DMS53 (cell line): ENCODE measurements at regions not wholly inside any gene's neighbourhood (a gene's known extent, or its start where the extent isn't known, plus 50 kb on each side); places are given as distances from the start of the nearest gene placed in this dataset.

Experiments
- DNase-seq: peaks from one replicate; lab custom pipeline; 2025; lab: John Stamatoyannopoulos, UW

DNA sequence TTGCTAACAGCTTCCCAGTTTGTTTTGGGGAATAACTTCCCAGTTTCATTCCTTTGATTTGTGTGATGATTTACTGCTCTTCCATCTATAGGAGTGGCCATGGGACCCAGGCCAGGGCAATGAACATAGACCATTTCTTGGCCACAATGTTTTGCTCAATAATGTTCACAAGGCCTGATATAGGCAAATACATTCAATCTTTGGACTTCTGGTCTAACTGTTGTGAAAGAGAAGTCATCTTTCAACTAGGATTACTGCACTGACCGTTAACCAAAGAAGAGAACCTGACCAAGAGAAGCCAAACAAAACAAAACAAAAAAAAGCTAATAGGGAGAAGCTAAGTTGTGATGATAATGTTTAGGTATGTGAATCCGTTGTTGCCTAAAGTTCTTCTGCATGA lies 221.8 kb upstream of the SUCLG2 start:
- DNase-seq = no peak

DNA sequence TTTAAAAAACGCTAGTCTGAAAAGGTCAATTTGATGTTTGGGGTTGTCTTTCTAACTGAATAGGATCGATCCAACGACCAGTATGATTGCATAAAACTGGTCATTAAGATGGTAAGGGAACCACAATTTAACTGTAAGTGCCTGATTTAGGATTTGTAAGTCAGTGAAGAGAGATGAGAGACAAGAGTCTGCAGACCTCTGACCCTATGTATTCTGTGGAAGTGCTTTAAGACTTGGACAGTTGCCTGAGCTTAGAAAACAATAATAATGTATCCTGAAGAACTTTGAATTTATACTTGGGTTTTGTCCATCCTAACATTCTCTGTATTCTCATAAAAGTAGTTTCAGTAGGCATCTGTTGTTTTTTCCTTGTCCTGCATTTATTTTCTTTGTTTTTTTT lies 221.4 kb upstream of the SUCLG2 start:
- no peak for DNase-seq

DNA sequence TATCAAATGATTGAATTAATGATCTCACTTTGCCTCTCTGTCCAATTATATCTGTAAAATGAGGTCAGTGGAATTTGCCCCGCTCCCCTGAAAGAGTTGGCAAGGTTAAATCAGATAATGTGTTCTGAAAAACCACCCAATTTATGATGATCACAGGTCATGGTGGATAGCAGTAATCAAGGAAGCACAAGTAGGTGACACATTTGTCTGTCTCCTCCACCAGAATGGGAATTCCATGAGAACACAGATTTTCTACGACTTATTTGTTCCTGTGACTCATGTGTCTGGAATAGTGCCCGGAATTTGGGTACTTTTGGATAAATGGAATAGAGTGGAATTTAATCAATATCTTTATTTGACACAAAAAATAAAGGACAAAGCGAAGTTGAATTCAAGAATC lies 220.9 kb upstream of the SUCLG2 start:
- no peak for DNase-seq

DNA sequence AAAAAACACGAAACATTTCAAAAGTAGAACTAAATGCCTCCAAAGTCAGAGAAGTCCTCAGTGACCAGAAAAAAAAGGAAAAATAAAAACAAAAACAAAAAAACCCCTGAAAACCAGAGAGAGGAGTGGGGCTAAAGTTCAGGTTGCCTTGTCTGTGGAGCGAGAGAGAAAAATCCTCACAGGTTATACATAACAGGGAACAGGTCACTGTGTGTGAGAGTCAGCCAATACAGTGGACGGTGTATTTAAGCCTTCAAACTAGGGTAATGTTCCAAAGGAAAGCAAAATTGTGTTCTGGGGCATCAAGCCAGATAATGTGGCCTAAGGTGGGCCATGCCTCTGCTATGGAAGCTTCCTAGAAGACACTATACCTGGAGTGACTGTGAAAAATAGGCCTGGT lies 216.1 kb upstream of the SUCLG2 start:
- no peak for DNase-seq

DNA sequence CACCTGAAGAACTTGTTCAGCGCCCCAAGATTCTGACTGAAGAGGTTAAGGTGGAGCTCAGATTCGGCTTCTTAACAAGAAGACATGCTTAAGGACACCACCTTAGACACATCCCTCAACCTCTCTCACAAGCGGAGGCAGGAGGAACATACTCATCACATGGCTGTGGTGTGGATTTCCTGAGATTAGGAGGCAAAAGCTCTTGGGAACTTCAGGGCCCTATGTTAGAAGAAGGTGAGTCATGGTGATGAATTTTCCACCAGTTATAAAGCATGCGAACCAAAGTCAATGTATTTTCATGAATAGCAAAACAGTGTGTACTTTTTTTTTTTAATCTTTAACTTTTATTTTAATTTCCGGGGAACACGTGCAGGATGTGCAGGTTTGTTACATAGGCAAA lies 212.2 kb upstream of the SUCLG2 start:
- no peak for DNase-seq

DNA sequence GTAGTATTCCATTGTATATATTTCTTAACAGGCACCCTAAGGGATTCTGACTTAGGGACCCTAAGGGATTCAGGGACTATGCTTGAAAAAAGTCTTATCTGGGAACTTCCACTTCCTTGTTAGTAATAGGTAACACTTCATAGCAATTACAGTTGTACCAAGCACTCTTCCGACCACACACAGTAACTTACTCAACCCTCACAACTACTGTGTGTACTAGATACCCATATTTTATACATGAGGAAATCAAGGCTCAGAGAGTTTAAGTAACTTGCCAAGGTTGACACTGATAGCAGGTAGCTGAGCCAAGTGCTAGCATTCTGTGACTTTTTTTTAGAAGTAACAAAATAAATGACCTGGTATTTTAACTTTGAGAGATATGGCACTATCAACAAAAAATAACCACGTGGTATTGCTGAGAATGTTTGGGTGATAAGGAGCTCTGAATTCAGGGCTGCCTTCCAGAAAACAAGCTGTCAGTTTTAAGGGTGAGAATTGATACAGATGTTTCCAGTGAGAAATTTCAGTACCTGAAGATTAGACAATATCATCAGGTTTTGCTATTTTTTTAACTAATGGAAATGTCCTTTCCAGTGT lies 210.3 kb upstream of the SUCLG2 start:
- no peak for DNase-seq

DNA sequence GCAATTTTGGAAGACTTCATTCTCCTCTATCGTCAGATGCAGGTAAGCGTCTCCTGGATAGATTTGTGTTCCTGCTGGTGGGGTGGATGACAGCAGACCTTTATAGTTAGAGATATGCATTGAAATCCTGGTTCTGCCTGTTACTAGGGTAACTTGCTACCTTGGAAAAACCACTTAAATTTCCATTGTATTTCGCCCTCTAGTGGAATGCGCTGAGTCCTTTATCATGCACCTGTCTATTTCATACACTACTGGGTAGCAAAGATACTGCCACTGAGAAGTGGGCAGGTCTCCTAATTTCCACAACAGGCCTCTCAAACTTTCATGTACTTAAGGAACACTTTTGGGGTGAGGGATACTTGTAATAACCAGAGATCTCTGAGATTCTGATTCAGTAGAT lies 209.5 kb upstream of the SUCLG2 start:
- peak; percentile 42 for DNase-seq

DNA sequence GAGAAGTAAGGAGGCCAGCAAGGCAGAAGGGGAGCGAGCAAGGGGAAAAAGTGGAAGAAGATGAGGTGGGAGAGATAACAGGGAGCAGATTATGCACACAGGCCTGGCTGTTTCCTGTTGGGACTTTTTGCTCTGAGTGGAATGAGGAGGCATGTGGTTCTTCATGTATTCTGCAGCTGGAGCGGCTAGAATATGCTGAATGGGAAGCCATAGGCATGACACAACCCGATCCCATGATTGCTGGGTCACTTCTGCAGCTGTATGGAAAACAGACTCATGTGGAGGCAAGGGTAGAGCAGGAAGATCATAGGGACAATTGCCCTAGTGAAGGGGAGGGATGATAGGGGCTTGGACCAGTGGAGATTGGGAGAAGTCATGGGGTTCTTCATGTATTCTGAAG lies 206.0 kb upstream of the SUCLG2 start:
- DNase-seq = no peak

DNA sequence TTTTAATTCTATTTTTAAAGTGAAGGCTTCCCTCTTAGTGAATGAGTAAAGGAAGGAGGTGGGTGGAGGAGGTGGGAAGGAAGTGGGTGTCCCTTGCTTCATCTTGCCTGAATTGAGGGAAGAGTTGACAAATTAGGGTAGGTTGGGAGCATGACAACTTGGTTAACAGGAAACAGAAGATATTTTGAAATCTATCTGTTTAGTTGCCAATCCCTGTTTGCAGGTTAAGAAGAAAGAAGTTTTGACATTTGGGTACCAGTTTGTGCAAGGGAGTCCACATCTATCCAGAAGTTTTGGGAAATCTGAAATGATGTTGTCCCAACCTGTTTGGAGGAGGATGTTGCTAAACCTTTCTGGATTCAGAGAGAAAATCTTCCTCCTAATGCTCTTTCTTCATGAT lies 204.1 kb upstream of the SUCLG2 start:
- DNase-seq = no peak

DNA sequence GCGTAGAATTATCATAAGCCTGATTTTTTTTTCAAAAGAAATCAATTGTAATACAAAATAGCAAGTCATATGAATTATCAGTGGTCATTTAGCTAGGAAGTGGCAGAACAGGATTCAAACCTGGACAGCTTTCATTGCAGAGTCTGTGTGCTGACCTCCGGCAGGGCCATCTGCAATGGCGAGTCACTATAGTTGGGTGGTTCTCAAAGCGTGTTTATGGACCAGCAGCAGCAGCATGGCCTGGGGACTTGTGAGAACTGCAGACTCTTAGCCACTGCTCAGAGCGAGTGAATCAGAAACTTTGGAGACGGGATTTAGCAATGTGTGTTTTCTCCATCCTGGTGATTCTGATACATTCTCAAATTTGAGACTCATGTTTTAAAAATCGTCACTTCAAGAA lies 202.3 kb upstream of the SUCLG2 start:
- no peak for DNase-seq

DNA sequence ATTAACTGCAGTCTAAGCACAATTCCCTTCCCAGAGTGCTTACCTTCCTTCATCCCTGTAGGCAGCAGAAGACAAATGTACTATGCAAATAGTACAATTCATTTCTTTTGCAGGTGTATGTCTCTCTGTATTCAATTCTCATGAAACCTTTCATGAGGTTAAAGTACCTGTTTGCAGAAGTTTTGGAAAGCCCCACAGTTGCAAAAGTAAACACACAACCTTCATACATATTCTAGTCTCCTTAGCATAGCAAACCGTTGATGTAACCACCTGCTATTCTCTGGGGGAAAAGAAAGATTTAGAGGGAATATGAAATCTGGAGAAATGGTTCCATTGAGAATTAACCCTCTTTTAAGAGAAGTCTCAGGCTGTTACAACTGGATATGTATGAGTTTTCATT lies 200.3 kb upstream of the SUCLG2 start:
- peak; percentile 3 for DNase-seq

DNA sequence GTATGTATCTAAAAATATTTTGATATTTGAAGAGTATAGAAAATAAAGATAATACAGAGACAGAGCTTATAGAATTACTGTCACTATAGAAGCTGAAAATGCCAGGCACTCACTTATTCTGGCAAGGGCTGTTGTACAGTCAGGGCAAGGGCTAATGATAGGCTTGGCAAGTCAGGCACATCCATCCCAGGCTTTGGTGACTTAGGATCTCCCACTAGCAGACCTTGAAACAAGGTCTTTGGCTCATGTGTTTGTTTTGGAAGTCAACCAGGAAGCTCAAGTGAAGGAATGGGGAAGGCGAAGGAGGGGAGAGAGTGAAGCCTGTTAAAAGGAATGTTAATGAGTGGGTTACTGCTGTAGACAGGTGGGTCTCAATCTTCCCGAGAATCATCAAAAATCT lies 199.1 kb upstream of the SUCLG2 start:
- DNase-seq = no peak

DNA sequence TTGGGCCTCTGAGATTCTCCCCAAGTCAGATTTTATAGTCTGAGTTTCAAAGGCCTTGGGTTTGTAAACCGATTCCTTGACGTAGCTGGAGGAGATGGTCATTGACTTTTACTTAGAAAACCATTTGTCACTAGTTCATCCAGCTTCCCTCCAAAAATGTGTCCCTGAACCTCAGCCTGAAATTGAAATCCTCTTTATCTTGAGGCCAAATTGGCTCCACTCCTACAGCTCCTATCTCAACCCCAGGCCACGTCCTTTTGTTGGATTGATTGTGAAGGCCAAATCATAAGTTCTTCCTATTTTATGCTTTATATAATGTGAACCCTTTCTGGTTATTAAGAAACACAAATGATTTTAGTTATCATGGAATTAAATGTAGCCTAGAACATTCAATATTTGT lies 193.9 kb upstream of the SUCLG2 start:
- no peak for DNase-seq

DNA sequence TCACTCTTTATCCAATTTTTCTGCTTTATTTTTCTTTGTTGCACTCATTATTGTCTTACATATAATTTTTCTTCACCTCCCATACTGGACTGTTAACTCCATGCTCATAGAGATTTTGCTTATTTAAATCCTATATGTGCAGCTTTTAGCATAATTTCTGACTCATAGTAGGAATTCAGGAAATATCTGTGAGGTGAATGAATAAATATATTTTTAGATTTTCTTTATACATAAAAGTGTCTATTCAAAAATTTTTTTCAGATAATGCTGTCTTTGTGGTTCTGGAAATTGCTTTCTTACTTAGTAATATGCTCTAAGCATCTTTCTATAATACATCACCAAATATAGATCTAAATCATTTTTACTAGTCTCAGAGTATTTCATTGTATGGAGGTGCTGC lies 191.8 kb upstream of the SUCLG2 start:
- DNase-seq = no peak

DNA sequence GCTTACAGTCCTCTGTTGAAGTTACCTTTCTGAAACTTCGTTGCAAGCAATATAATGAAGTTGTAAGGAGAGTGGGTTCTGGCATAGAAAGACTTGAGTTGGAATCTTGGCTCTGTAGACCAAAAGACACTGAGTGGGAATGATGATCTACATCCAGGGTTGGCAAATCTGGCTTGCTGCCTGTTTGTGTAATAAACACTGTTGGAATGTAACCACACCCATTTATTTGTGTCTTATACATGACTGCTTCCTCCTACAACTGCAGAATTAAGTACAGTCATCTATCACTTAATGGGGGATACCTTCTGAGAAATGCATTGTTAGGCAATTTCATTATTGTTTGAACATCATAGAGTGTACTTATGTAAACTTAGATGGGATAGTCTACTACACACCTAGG lies 178.4 kb upstream of the SUCLG2 start:
- DNase-seq = no peak

DNA sequence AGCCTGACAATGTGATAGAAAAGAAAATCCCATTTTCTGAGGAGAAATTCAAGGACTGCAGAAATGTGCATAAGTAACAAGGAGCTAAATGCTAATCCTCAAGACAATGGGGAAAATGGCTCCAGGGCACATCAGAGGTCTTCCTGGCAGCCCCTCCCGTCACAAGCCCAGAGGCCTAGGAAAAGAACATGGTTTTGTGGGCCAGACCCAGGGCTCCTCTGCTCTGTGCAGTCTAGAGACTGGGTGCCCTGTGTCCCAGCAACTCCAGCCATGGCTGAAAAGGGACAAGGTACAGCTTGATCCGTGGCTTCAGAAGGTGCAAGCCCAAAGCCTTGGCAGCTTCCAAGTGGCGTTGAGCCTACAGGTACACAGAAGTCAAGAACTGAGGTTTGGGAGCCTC lies 176.8 kb upstream of the SUCLG2 start:
- DNase-seq = no peak

DNA sequence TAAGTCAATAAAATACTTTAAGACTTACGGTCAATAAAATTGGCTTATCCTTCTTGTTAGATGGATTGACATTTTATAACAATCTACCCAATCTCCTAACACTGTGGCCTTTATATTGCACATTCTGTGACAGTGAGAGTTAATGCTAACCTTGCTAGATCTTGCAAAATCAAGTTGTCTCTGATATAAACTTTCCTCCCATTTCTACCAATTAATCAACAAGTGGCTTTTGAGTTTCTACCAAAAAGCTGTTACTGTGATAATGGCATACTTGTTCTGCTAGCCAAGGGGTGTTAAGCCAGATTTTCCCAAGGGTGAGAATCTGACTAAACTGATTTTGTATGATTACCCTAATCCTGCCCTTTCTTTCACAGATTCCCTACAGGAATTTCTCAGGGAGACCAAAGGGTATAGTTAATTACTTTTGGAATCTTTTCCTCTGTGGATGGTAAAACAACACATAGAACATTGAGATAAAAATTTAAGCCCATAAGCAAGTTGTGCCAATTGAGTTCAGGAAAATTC lies 174.1 kb upstream of the SUCLG2 start:
- no peak for DNase-seq

DNA sequence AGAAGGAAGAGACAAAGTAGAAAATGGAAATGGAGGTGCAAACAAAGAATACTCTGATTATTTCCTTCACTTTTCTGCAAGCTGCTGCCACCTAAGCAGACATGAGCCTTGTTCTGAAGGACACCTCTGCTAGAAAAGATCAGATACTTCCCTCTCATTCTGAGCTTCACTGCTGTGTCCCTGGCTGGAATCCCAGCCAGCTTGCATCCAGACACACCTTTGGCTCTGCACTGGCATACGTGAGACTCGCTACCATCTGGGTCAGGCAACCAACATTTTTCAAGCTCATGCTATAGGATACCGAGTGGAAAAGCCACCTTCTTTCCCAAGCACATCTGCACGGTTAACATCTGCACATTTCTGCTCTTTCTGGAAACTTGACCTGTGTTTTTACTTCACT lies 166.7 kb upstream of the SUCLG2 start:
- no peak for DNase-seq

DNA sequence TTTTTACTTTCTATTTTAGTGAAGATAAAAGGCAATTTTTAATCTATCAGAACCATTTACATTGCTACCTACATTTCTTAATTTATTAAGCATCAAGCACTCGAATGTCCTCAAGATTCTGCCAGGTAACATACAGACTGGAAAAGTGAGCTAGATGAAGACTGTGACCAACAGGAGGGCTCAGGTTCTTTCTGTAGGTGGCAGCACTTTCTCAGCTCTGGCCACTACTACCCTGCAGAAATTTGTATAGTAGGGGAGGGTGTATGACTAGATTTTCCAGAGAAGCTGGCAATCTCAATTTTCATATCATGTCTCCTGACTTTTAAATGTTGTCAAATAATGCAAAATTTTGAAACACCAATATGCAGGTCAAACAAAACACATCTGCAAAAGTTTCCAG lies 165.0 kb upstream of the SUCLG2 start:
- DNase-seq = peak; percentile 36

DNA sequence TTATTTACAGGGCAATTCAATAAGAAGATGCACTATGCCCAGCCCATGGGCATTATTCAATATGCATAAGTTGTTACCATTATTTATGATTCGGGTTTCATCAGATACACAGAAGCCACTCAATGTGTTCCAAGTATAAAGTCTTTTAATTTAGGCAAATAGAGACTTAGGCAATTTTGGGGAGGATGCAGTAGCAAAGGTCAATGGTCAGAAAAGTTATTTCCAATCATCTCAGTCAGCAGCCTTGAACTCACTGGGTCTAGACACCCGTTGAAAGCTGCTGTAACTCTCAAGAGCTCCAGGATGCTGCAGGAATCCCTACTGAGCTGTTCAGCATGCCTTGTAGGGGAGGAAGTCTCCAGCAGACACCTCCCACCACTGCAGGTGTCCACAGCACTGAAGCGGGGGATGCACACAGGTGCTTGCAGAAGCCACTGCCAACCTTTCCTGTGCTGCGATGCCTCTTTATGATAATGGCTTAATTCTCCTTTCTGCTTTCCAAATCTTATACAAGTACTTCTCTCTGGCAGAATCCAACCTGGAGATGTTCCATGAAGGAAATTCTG lies 155.0 kb upstream of the SUCLG2 start:
- DNase-seq = no peak

DNA sequence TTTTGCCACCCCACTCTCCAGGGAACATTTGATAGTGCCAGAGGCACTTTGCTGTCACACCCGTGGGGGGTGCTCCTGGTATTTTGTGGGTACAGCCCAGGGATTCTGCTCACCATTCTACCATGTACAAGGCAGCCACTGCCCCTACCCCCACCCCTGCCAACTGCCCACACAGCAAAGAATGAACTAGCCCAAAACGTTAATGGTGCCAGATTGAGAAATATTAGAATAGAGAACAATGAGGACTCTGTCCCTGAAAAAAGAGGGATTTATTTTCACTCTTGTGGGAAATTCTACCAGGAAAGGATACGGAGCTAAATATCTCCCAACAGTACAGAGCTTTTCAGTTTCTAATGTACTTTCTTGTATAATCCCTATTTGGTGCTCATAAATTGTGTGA lies 154.5 kb upstream of the SUCLG2 start:
- DNase-seq = no peak

DNA sequence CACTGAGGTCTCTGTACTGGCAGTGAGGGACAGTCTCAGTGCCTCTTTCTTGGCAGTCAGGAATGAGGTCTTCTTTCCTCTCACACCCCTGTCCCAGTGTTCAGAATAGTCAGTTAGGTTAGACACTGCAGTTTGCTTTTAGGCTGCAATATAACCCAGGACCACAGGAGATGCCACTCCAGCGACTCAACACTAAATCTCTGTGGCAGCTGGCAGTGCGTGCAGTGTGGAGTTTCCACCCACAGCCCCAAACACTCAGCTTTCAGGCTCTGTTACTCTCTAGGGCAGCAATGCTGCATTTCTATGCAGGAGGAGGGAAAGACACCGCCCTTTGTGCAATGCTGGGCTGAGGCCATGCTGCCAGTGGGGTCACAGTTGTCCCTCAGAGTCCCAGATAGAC lies 150.2 kb upstream of the SUCLG2 start:
- DNase-seq = no peak

DNA sequence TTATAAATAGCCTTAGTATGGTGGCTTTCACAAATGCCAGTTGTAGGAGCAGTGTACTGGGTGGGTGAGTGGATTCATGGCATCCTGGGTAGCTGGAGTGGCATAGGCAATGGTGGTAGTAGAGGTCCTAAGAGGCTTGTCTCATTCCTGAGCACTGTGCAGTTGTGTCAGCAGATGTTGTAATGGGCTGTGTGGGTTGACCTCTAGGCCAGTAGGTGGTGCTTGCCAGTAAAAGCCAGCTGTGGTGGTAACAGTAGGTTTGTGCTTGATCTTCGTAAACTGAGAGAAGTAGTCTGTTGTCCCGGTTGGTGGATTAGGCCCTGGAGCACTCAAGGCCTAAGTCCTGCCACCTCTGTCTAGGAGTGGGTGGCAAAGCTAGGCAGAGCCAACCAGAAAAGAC lies 149.7 kb upstream of the SUCLG2 start:
- DNase-seq = no peak

DNA sequence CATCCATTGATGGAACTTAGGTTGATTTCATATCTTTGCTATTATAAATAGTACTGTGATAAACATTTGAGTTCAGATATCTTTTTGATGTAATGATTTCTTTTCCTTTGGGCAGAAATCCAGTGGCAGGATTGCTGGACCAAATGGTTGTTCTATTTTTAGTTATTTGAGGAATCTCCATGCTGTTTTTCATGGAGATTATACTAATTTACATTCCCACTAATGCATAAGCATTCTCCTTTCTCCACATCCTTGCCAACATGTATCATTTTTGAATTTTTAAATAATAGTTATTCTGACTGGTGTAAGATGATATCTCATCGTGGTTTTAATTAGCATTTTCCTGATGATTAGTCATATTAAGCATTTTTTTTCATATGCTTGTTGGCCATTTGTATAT lies 144.0 kb upstream of the SUCLG2 start:
- DNase-seq = no peak
